K562 (cell line): ENCODE measurements at regions not wholly inside any gene's neighbourhood (a gene's known extent, or its start where the extent isn't known, plus 50 kb on each side); places are given as distances from the start of the nearest gene placed in this dataset.

Experiments used
- ATAC-seq: fragments of 200-7000 bp; cut with Tn5 transposase; 3 replicates; pipeline ENCODE4 v1.9.1; 2020; ENCODE audit warnings: moderate library complexity
- BruUV-seq: library from RNA; stranded (reverse); fragments of 400-500 nt; replicated peaks from 2 replicates; lab custom pipeline; 2021; lab: Mats Ljungman, UMichigan
- CTCF ChIA-PET: fragments of 300-600 bp; formaldehyde crosslinking; extraction: SDS; loops from one replicate; lab custom pipeline; 2021; ENCODE audit warnings: low intra/inter-chr PET ratio; lab: Yijun Ruan, JAX
- POLR2A ChIA-PET: fragments of 300-600, 350-650 bp; sonication (Branson Sonifier 250); formaldehyde crosslinking; extraction: SDS; loops from one replicate; lab custom pipeline; 2021; ENCODE audit warnings: antibody characterized with exemption, inconsistent platforms; lab: Yijun Ruan, JAX
- DNase-seq, 4 experiments: peaks; one replicate each; pipeline versions ENCODE4 v3.0.0 to v3.0.0-alpha.2; 2011 to 2018; ENCODE audit warnings: low spot score in 3 of 4, mixed read lengths in 3 of 4; ENCODE audit errors: extremely low read depth in 1 of 4
- FAIRE-seq: peaks from 2 replicates; lab custom pipeline; 2011; peaks lifted over from hg19 to GRCh38; lab: Jason Lieb, UNC
- H2AFZ ChIP-seq: 2 replicates; pipeline ENCODE4 v1.6.0; 2011; ENCODE audit warnings: low read depth, low read length, control low read depth, inconsistent platforms
- H3K27ac ChIP-seq: fragments of 200-600 bp; 3 replicates; pipeline ENCODE4 v1.8.0; 2011; ENCODE audit warnings: low read depth, mild to moderate bottlenecking, control low read depth, inconsistent platforms, low read length, moderate library complexity, mixed read lengths; ENCODE audit errors: extremely low read depth
- H3K27me3 ChIP-seq, 2 experiments: fragments of 300-600 bp in 1 of 2; 2 replicates in 1 of 2; 3 replicates in 1 of 2; pipeline versions ENCODE4 v1.6.0 to v1.8.0; 2011; ENCODE audit warnings: inconsistent platforms in 2 of 2, low read length in 2 of 2, mild to moderate bottlenecking in 1 of 2, mixed read lengths in 1 of 2, moderate library complexity in 1 of 2; ENCODE audit not compliant: control insufficient read depth in 2 of 2, insufficient read depth in 2 of 2
- H3K36me3 ChIP-seq: fragments of 300-600 bp; 3 replicates; pipeline ENCODE4 v1.8.0; 2011; ENCODE audit warnings: mild to moderate bottlenecking, low read length, inconsistent platforms; ENCODE audit not compliant: control insufficient read depth, insufficient read depth
- H3K4me1 ChIP-seq, 2 experiments: fragments of 200-600 bp in 1 of 2; replicated peaks in 1 of 2; 2 replicates in 1 of 2; 3 replicates in 1 of 2; pipeline versions ENCODE4 v1.5.1 to v1.8.0; 2011; ENCODE audit warnings: inconsistent platforms in 2 of 2, low read length in 2 of 2, mild to moderate bottlenecking in 1 of 2, mixed read lengths in 1 of 2, moderate library complexity in 1 of 2; ENCODE audit not compliant: control insufficient read depth in 2 of 2, insufficient read depth in 2 of 2
- H3K4me2 ChIP-seq: 2 replicates; pipeline ENCODE4 v1.6.1; 2011; ENCODE audit warnings: low read length, control low read depth, inconsistent platforms, mixed read lengths; ENCODE audit not compliant: insufficient read depth
- H3K4me3 ChIP-seq: fragments of 200-600 bp; sonication (generic), shearing (Covaris generic); 2 replicates; pipeline ENCODE4 v1.5.1; 2016; ENCODE audit warnings: control low read depth, inconsistent platforms
- H3K79me2 ChIP-seq: fragments of 200-600 bp; 3 replicates; pipeline ENCODE4 v1.8.0; 2011; ENCODE audit warnings: low read length, inconsistent platforms; ENCODE audit not compliant: control insufficient read depth, insufficient read depth
- H3K9ac ChIP-seq, 2 experiments: 2 replicates each; pipeline versions ENCODE4 v1.6.0 to v1.6.1; 2011; ENCODE audit warnings: low read depth in 2 of 2, low read length in 2 of 2, control low read depth in 1 of 2, inconsistent platforms in 1 of 2, mild to moderate bottlenecking in 1 of 2, mixed read lengths in 1 of 2; ENCODE audit not compliant: insufficient read depth in 1 of 2
- H3K9me1 ChIP-seq: one replicate; pipeline ENCODE4 v1.6.0; 2011; ENCODE audit warnings: inconsistent platforms, mild to moderate bottlenecking, low read length, moderate library complexity; ENCODE audit not compliant: control insufficient read depth, insufficient read depth
- H3K9me3 ChIP-seq: replicated peaks from 2 replicates; pipeline ENCODE4 v1.5.1; 2011; ENCODE audit warnings: low read depth, low read length, inconsistent platforms; ENCODE audit not compliant: control insufficient read depth, insufficient read depth
- H4K20me1 ChIP-seq: replicated peaks from 2 replicates; pipeline ENCODE4 v1.6.1; 2011; ENCODE audit warnings: low read length, inconsistent platforms, mixed read lengths; ENCODE audit not compliant: control insufficient read depth, insufficient read depth
- HDAC3 ChIP-seq: fragments of 450-650 bp; IDR thresholded peaks from 2 replicates; pipeline ENCODE4 v1.6.1; 2018; ENCODE audit warnings: borderline replicate concordance, mild to moderate bottlenecking, moderate library complexity; ENCODE audit not compliant: partially characterized antibody
- HMBOX1 ChIP-seq: sonication (generic); IDR thresholded peaks from 2 replicates; pipeline ENCODE4 v1.6.1; 2016
- L3MBTL2 ChIP-seq: fragments of 450-650 bp; IDR thresholded peaks from 2 replicates; pipeline ENCODE4 v1.6.1; 2016; ENCODE audit warnings: mild to moderate bottlenecking, moderate library complexity
- NR0B1 ChIP-seq: fragments of 450-650 bp; IDR thresholded peaks from one replicate; pipeline ENCODE4 v1.6.1; 2018; ENCODE audit warnings: mild to moderate bottlenecking, moderate library complexity; ENCODE audit not compliant: partially characterized antibody
- PHF8 ChIP-seq: fragments of 200-600 bp; sonication (generic); IDR thresholded peaks from 2 replicates; pipeline ENCODE4 v1.6.1; 2012; ENCODE audit warnings: mixed run types, mild to moderate bottlenecking, inconsistent platforms, low read length, moderate library complexity, borderline replicate concordance
- RBM34 ChIP-seq: fragments of 200-400 bp; formaldehyde crosslinking; IDR thresholded peaks from 2 replicates; pipeline ENCODE4 v1.6.1; 2018; ENCODE audit warnings: low read length, borderline replicate concordance; ENCODE audit not compliant: insufficient read depth
- REST ChIP-seq, 2 experiments: fragments of 450-650 bp; formaldehyde crosslinking in 1 of 2; IDR thresholded peaks; 2 replicates each; pipeline versions ENCODE4 v1.4.0 to v1.6.1; 2014 to 2020; ENCODE audit warnings: mild to moderate bottlenecking in 2 of 2, borderline replicate concordance in 1 of 2, low read depth in 1 of 2
- ZNF445 ChIP-seq: fragments of 250-450 bp; sonication (Bioruptor Pico); IDR thresholded peaks from 2 replicates; pipeline ENCODE4 v1.4.0; 2020; ENCODE audit warnings: low read depth, mild to moderate bottlenecking, moderate library complexity
- WGBS: fragments of 100-300 bp; shearing (Covaris generic); methylation state at CpG from one replicate; pipeline ENCODE4 v1.1.6; 2016; ENCODE audit warnings: low coverage, mixed read lengths; ENCODE audit not compliant: insufficient coverage; ENCODE audit errors: missing lambda C conversion rate; 5-methylcytosine and 5-hydroxymethylcytosine counted together
- in situ Hi-C: fragments of 300-500 bp; cut with MboI; formaldehyde crosslinking; loops from 4 replicates; pipeline ENCODE4 v1.15.0; 2018; ENCODE audit warnings: inconsistent platforms, mixed read lengths
- intact Hi-C: fragments of 100-400 bp; cut with micrococcal nuclease; formaldehyde crosslinking; loops from 2 replicates; pipeline ENCODE4 v1.14.2; 2022

- Histone ChIP-seq H4K20me1 (no peaks in the 10 kb centered on the region), H3K9me3 (no peaks in the 10 kb centered on the region), H3K27ac (no peak overlapping the region), H3K27me3 (no peaks in the 10 kb centered on the region), H3K4me3 (no peak overlapping the region), H3K36me3 (no peaks in the 10 kb centered on the region), H3K9ac (no peak overlapping the region), H2AFZ (no peak overlapping the region), H3K4me2 (no peak overlapping the region), H3K4me1 (peaks cover 3 to 11% of the 10 kb centered on the region in 2 experiments; a peak in 3 of 5 replicates), H3K9me1 (no peaks in the 10 kb centered on the region), H3K79me2 (peaks cover 7% of the 10 kb centered on the region)
- no peak for FAIRE-seq
- in situ Hi-C loops, result no loop called here
- peak; percentile 77 for ATAC-seq
- intact Hi-C loops, result no loop called here
- WGBS, result 69% methylated on average over 5 of the region's 5 CpGs
- DNase-seq, result peak in 3 of 4 experiments; percentile 48 to 51 (median 49)
- ChIA-PET CTCF (no interaction called here), POLR2A (interaction anchor here (0.8 to 10.2 kb wide), 12 partner anchors 9 to 70 kb away, joined by 3 to 94 read pairs (median 6); a partner anchor contains a TSS)
- no TSS peak for BruUV-seq
- TF ChIP-seq RBM34 (no peak), NR0B1 (no peak), ZNF445 (CRISPR knock-in tag) (no peak), PHF8 (no peak), REST (IDR thresholded peaks at IDR 0.05; ENCODE audit: borderline replicate concordance) (peak; percentile 52; the same call in 1 of the 2 replicates), REST (CRISPR knock-in tag; IDR thresholded peaks at IDR 0.05; ENCODE audit: low read depth) (no peak), HMBOX1 (peak; percentile 90), HDAC3 (no peak), L3MBTL2 (no peak)
Measured at GRCh38 chr6:26258212-26258977, 106.6 kb upstream of the BTN3A2 start.
